ENCODE measurements at regions not wholly inside any gene's neighbourhood (a gene's known extent, or its start where the extent isn't known, plus 50 kb on each side); places are given as distances from the start of the nearest gene placed in this dataset.
"Not testable (repeated sequence)": the region's sequence is repeated elsewhere in the genome, so short reads cannot be mapped to it uniquely, and the experiment has no call there.

GRCh38 chr4:12911750-12912358 lies 572.3 kb downstream of the RAB28 start:
- CTCF ChIA-PET (ENCODE audit: low intra/inter-chr PET ratio) = no interaction called here
- no TSS peak for BruUV-seq (replicated peaks)
- in situ Hi-C loops (cut with MboI) = no loop called here
- POLR2A ChIA-PET = no interaction called here
- H3K9me3 ChIP-seq (replicated peaks; ENCODE audit: control insufficient read depth, insufficient read depth, low read depth, low read length) = no peaks in the 10 kb centered on the region
- no peak for ATAC-seq
- no peak for DNase-seq (ENCODE audit: extremely low read depth in 1 of 4, low spot score in 3 of 4)
- no peak overlapping the region for H3K9ac ChIP-seq (ENCODE audit: insufficient read depth in 1 of 2, low read depth in 2 of 2, low read length in 2 of 2)
- FAIRE-seq = no peak
- H3K4me1 ChIP-seq (replicated peaks in 1 of 2; ENCODE audit: control insufficient read depth in 2 of 2, insufficient read depth in 2 of 2, low read length in 2 of 2) = no peaks in the 10 kb centered on the region
- TF ChIP-seq ARID3A (IDR thresholded peaks at IDR 0.05; ENCODE audit: borderline replicate concordance, low read depth, low read length) (no peak), SIX5 (IDR thresholded peaks at IDR 0.05; ENCODE audit: borderline replicate concordance in 1 of 2, insufficient read depth in 1 of 2, low read depth in 1 of 2, low read length in 2 of 2) (no peak), HMG20A (CRISPR knock-in tag; conservative IDR thresholded peaks at IDR 0.05) (no peak), ZNF431 (CRISPR knock-in tag; IDR thresholded peaks at IDR 0.05) (no peak), NRF1 (conservative IDR thresholded peaks at IDR 0.05 in 1 of 2, IDR thresholded peaks at IDR 0.05 in 1 of 2) (no peak), GATAD2A (IDR thresholded peaks at IDR 0.05) (no peak), EHMT2 (IDR thresholded peaks at IDR 0.05) (no peak), HNRNPL (IDR thresholded peaks at IDR 0.05; ENCODE audit: low read depth, low read length) (no peak)
- intact Hi-C loops (cut with micrococcal nuclease) = no loop called here
- 0% methylated on average over 1 of the region's 1 CpG for WGBS (ENCODE audit: insufficient coverage, low coverage, missing lambda C conversion rate)
- H3K27ac ChIP-seq (ENCODE audit: extremely low read depth, low read depth, low read length) = no peak overlapping the region
- no peak overlapping the region for H3K4me2 ChIP-seq (ENCODE audit: insufficient read depth, low read length)
- no peak overlapping the region for H3K4me3 ChIP-seq
- no peaks in the 10 kb centered on the region for H3K79me2 ChIP-seq (ENCODE audit: control insufficient read depth, insufficient read depth, low read length)
- H4K20me1 ChIP-seq (replicated peaks; ENCODE audit: control insufficient read depth, insufficient read depth, low read length) = no peaks in the 10 kb centered on the region
- no peaks in the 10 kb centered on the region for H3K9me1 ChIP-seq (ENCODE audit: control insufficient read depth, insufficient read depth, low read length)
- no peak overlapping the region for H2AFZ ChIP-seq (ENCODE audit: low read depth, low read length)
- H3K27me3 ChIP-seq (ENCODE audit: control insufficient read depth in 2 of 2, insufficient read depth in 2 of 2, low read length in 2 of 2) = no peaks in the 10 kb centered on the region
- no peaks in the 10 kb centered on the region for H3K36me3 ChIP-seq (ENCODE audit: control insufficient read depth, insufficient read depth, low read length)

GRCh38 chr4:12903640-12904039 lies 580.5 kb downstream of the RAB28 start:
- H3K9ac ChIP-seq (ENCODE audit: insufficient read depth in 1 of 2, low read depth in 2 of 2, low read length in 2 of 2); H3K79me2 ChIP-seq (ENCODE audit: control insufficient read depth, insufficient read depth, low read length); H3K4me2 ChIP-seq (ENCODE audit: insufficient read depth, low read length); FAIRE-seq; H3K4me1 ChIP-seq (replicated peaks in 1 of 2; ENCODE audit: control insufficient read depth in 2 of 2, insufficient read depth in 2 of 2, low read length in 2 of 2); H3K36me3 ChIP-seq (ENCODE audit: control insufficient read depth, insufficient read depth, low read length); H3K9me3 ChIP-seq (replicated peaks; ENCODE audit: control insufficient read depth, insufficient read depth, low read depth, low read length); H3K27ac ChIP-seq (ENCODE audit: extremely low read depth, low read depth, low read length); H3K4me3 ChIP-seq; DNase-seq (ENCODE audit: extremely low read depth in 1 of 4, low spot score in 3 of 4); ATAC-seq; intact Hi-C loops (cut with micrococcal nuclease); H4K20me1 ChIP-seq (replicated peaks; ENCODE audit: control insufficient read depth, insufficient read depth, low read length); POLR2A ChIA-PET; BruUV-seq (replicated peaks); in situ Hi-C loops (cut with MboI); H2AFZ ChIP-seq (ENCODE audit: low read depth, low read length); H3K27me3 ChIP-seq (ENCODE audit: control insufficient read depth in 2 of 2, insufficient read depth in 2 of 2, low read length in 2 of 2); H3K9me1 ChIP-seq (ENCODE audit: control insufficient read depth, insufficient read depth, low read length); CTCF ChIA-PET (ENCODE audit: low intra/inter-chr PET ratio): not testable (repeated sequence)
- WGBS (ENCODE audit: insufficient coverage, low coverage, missing lambda C conversion rate) = 3% methylated on average over 6 of the region's 15 CpGs

Measured in K562 (cell line).